A673 (cell line): ENCODE measurements at regions not wholly inside any gene's neighbourhood (a gene's known extent, or its start where the extent isn't known, plus 50 kb on each side); places are given as distances from the start of the nearest gene placed in this dataset.

ENCODE experiments used
- CTCF ChIP-seq: fragments of 300-800, 200-600 bp; sonication (generic); conservative IDR thresholded peaks from 2 replicates; pipeline ENCODE4 v1.5.1; 2017; ENCODE audit warnings: low read depth, mild to moderate bottlenecking, antibody characterized with exemption, low read length, moderate library complexity, mixed read lengths
- EZH2 ChIP-seq: fragments of 200-600 bp; sonication (generic); IDR thresholded peaks from 2 replicates; pipeline ENCODE4 v1.6.1; 2017; ENCODE audit warnings: borderline replicate concordance, low read depth, mild to moderate bottlenecking, mixed read lengths, antibody characterized with exemption, low read length; ENCODE audit not compliant: poor library complexity, severe bottlenecking

GRCh38 chr21:35376406-35377135, 327.5 kb upstream of the RUNX1 start:
- TF ChIP-seq CTCF = no peak
- TF ChIP-seq EZH2 = no peak
